Osteoblast (primary cell): ENCODE measurements at regions not wholly inside any gene's neighbourhood (a gene's known extent, or its start where the extent isn't known, plus 50 kb on each side); places are given as distances from the start of the nearest gene placed in this dataset.
A peak's percentile ranks its signal among the peaks of the same experiment; 100 is the strongest.

Experiments used
- DNase-seq: peaks from one replicate; pipeline ENCODE4 v3.0.0; 2011; ENCODE audit warnings: low spot score, mixed read lengths; ENCODE audit not compliant: insufficient read length; ENCODE audit errors: missing footprints
- H2AFZ ChIP-seq: 2 replicates; pipeline ENCODE4 v1.6.0; 2011; ENCODE audit warnings: mild to moderate bottlenecking, low read length
- H3K27ac ChIP-seq: 2 replicates; pipeline ENCODE4 v1.5.1; 2011; ENCODE audit warnings: mild to moderate bottlenecking, low read depth, low read length, moderate library complexity
- H3K27me3 ChIP-seq: 2 replicates; pipeline ENCODE4 v1.6.0; 2012; ENCODE audit warnings: mild to moderate bottlenecking, control low read depth, inconsistent platforms, low read length, moderate library complexity; ENCODE audit not compliant: insufficient read depth
- H3K36me3 ChIP-seq: 2 replicates; pipeline ENCODE4 v1.5.1; 2011; ENCODE audit warnings: mild to moderate bottlenecking, low read length, control low read depth, moderate library complexity; ENCODE audit not compliant: insufficient read depth
- H3K4me1 ChIP-seq: 2 replicates; pipeline ENCODE4 v1.5.1; 2011; ENCODE audit warnings: mild to moderate bottlenecking, low read length, control low read depth, moderate library complexity; ENCODE audit not compliant: insufficient read depth
- H3K4me2 ChIP-seq: 2 replicates; pipeline ENCODE4 v1.6.0; 2011; ENCODE audit warnings: mild to moderate bottlenecking, low read length; ENCODE audit not compliant: insufficient read depth
- H3K4me3 ChIP-seq: fragments of 200-600 bp; sonication (generic); 3 replicates; pipeline ENCODE4 v1.5.1; 2012; ENCODE audit warnings: mild to moderate bottlenecking, low read length, inconsistent platforms; ENCODE audit not compliant: insufficient read depth
- H3K79me2 ChIP-seq: 2 replicates; pipeline ENCODE4 v1.6.0; 2012; ENCODE audit warnings: mild to moderate bottlenecking, low read length, control low read depth, inconsistent platforms; ENCODE audit not compliant: insufficient read depth
- H3K9me3 ChIP-seq: 2 replicates; pipeline ENCODE4 v1.5.1; 2011; ENCODE audit warnings: low read depth, low read length, control low read depth
- H4K20me1 ChIP-seq: 2 replicates; pipeline ENCODE4 v1.6.0; 2012; ENCODE audit warnings: mild to moderate bottlenecking, low read length, control low read depth; ENCODE audit not compliant: insufficient read depth
- CTCF ChIP-seq: IDR thresholded peaks from 2 replicates; pipeline ENCODE4 v1.5.1; 2011; ENCODE audit warnings: mild to moderate bottlenecking, low read depth, low read length, moderate library complexity; ENCODE audit errors: extremely low read depth

GRCh38 chr10:124204726-124205125 lies 111.3 kb upstream of the CHST15 start:
- H2AFZ ChIP-seq: no peak overlapping the region
- no peak overlapping the region for H3K4me3 ChIP-seq
- H3K27ac ChIP-seq: no peak overlapping the region
- no peaks in the 10 kb centered on the region for H3K36me3 ChIP-seq
- no peaks in the 10 kb centered on the region for H4K20me1 ChIP-seq
- H3K4me2 ChIP-seq: no peak overlapping the region
- H3K4me1 ChIP-seq: no peaks in the 10 kb centered on the region
- H3K9me3 ChIP-seq: no peaks in the 10 kb centered on the region
- peak; percentile 22 for DNase-seq
- no peak for TF ChIP-seq CTCF
- no peaks in the 10 kb centered on the region for H3K27me3 ChIP-seq
- no peaks in the 10 kb centered on the region for H3K79me2 ChIP-seq

DNA sequence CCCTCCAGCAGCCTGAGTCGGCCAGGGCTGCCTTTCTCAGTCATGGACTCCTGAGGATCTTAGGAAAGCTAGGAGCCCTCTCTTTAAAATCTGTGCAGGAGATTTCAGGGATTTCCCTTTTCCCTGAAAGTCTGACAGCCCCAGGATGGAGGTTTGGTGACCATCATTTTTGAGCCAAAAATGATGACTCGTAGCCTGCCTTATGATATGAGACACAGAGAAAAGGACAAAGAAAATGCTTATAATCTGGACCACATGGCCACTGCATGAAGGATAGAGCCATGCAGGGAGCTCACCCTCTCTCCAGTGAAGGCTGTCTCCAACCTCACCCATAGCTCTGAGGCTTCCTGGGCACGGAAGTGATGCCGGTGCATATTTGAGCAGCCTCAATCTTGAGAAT lies 106.6 kb upstream of the CHST15 start:
- peak; percentile 3 for DNase-seq
- no peak for TF ChIP-seq CTCF
- H3K36me3 ChIP-seq: no peaks in the 10 kb centered on the region

DNA sequence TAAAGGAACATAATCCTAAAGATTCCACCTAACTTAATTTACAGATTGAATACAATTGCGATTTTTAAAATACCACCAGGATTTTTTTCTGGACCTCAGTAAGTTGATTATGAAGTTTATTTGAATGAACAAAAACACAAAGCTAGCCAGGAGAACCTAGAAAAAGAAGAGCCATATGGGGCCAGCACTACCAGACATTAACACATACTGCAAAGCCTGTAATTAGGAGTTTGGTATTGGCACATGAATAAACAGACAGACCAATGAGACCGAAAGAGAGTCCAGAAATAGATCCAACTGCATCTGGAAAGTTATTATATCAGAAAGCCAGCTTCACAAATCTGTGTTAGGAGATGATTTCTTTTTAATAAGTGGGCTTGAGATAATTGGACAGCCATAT lies 105.5 kb upstream of the CHST15 start:
- H4K20me1 ChIP-seq: no peaks in the 10 kb centered on the region
- TF ChIP-seq CTCF: no peak
- H2AFZ ChIP-seq: no peak overlapping the region
- no peaks in the 10 kb centered on the region for H3K79me2 ChIP-seq
- no peak overlapping the region for H3K4me3 ChIP-seq
- no peak for DNase-seq
- no peaks in the 10 kb centered on the region for H3K27me3 ChIP-seq
- no peaks in the 10 kb centered on the region for H3K36me3 ChIP-seq
- H3K27ac ChIP-seq: no peak overlapping the region
- no peak overlapping the region for H3K4me2 ChIP-seq
- H3K4me1 ChIP-seq: no peaks in the 10 kb centered on the region
- no peaks in the 10 kb centered on the region for H3K9me3 ChIP-seq

More for the DNA sequence above, 106.6 kb upstream of the CHST15 start:
- Histone ChIP-seq H4K20me1 (no peaks in the 10 kb centered on the region), H3K4me3 (no peak overlapping the region), H3K27me3 (no peaks in the 10 kb centered on the region), H3K4me2 (no peak overlapping the region), H2AFZ (no peak overlapping the region), H3K4me1 (no peaks in the 10 kb centered on the region), H3K27ac (no peak overlapping the region), H3K79me2 (no peaks in the 10 kb centered on the region), H3K9me3 (no peaks in the 10 kb centered on the region)

- no peaks in the 10 kb centered on the region for H3K9me3 ChIP-seq
- H3K36me3 ChIP-seq: no peaks in the 10 kb centered on the region
- H3K4me2 ChIP-seq: no peak overlapping the region
- H3K27ac ChIP-seq: no peak overlapping the region
- H4K20me1 ChIP-seq: no peaks in the 10 kb centered on the region
- no peak overlapping the region for H2AFZ ChIP-seq
- H3K4me3 ChIP-seq: no peak overlapping the region
- H3K79me2 ChIP-seq: no peaks in the 10 kb centered on the region
- DNase-seq: peak; percentile 43
- H3K27me3 ChIP-seq: no peaks in the 10 kb centered on the region
- H3K4me1 ChIP-seq: no peaks in the 10 kb centered on the region
- TF ChIP-seq CTCF: no peak
These were observed 104.7 kb upstream of the CHST15 start for GRCh38 chr10:124198125-124198501.
